ENCODE measurements at regions not wholly inside any gene's neighbourhood (a gene's known extent, or its start where the extent isn't known, plus 50 kb on each side); places are given as distances from the start of the nearest gene placed in this dataset.
"Not testable (repeated sequence)": the region's sequence is repeated elsewhere in the genome, so short reads cannot be mapped to it uniquely, and the experiment has no call there.

- no peak for DNase-seq (ENCODE audit: low read depth)
These were observed 85.9 kb upstream of the TRIM24 start for GRCh38 chr7:138374119-138374693.

- no peak for DNase-seq (ENCODE audit: low read depth)
These were observed 82.8 kb upstream of the TRIM24 start for GRCh38 chr7:138377306-138377705.

GRCh38 chr7:138378741-138379559, 81.1 kb upstream of the TRIM24 start:
- DNase-seq (ENCODE audit: low read depth), result no peak

GRCh38 chr7:138382862-138383565, 77.0 kb upstream of the TRIM24 start:
- DNase-seq (ENCODE audit: low read depth), result no peak

- no peak for DNase-seq (ENCODE audit: low read depth)
These were observed 73.2 kb upstream of the TRIM24 start for GRCh38 chr7:138386821-138387220.

- no peak for DNase-seq (ENCODE audit: low read depth)
These were observed 72.1 kb upstream of the TRIM24 start for GRCh38 chr7:138387755-138388475.

- DNase-seq (ENCODE audit: low read depth), result no peak
These were observed 71.2 kb upstream of the TRIM24 start for GRCh38 chr7:138388673-138389491.

GRCh38 chr7:138395763-138396162, 64.3 kb upstream of the TRIM24 start:
- DNase-seq (ENCODE audit: low read depth), result no peak

GRCh38 chr7:138396251-138397070, 63.6 kb upstream of the TRIM24 start:
- DNase-seq (ENCODE audit: low read depth), result no peak

GRCh38 chr7:138397071-138397433, 63.0 kb upstream of the TRIM24 start:
- not testable (repeated sequence) for DNase-seq (ENCODE audit: low read depth)

GRCh38 chr7:138398857-138399256, 61.2 kb upstream of the TRIM24 start:
- no peak for DNase-seq (ENCODE audit: low read depth)

GRCh38 chr7:138400400-138400886, 59.6 kb upstream of the TRIM24 start:
- DNase-seq (ENCODE audit: low read depth), result no peak

- DNase-seq (ENCODE audit: low read depth), result no peak
These were observed 57.3 kb upstream of the TRIM24 start for GRCh38 chr7:138402749-138403148.

GRCh38 chr7:138405496-138405895, 54.6 kb upstream of the TRIM24 start:
- DNase-seq (ENCODE audit: low read depth), result no peak

- DNase-seq (ENCODE audit: low read depth), result no peak
These were observed 52.3 kb upstream of the TRIM24 start for GRCh38 chr7:138407792-138408191.
